NCI-H1092 treated with DMSO at 0.1 percent for 48 hours (cell line): ENCODE measurements at regions not wholly inside any gene's neighbourhood (a gene's known extent, or its start where the extent isn't known, plus 50 kb on each side); places are given as distances from the start of the nearest gene placed in this dataset.

Experiments
- DNase-seq: peaks from one replicate; lab custom pipeline; 2025; lab: John Stamatoyannopoulos, UW

DNA sequence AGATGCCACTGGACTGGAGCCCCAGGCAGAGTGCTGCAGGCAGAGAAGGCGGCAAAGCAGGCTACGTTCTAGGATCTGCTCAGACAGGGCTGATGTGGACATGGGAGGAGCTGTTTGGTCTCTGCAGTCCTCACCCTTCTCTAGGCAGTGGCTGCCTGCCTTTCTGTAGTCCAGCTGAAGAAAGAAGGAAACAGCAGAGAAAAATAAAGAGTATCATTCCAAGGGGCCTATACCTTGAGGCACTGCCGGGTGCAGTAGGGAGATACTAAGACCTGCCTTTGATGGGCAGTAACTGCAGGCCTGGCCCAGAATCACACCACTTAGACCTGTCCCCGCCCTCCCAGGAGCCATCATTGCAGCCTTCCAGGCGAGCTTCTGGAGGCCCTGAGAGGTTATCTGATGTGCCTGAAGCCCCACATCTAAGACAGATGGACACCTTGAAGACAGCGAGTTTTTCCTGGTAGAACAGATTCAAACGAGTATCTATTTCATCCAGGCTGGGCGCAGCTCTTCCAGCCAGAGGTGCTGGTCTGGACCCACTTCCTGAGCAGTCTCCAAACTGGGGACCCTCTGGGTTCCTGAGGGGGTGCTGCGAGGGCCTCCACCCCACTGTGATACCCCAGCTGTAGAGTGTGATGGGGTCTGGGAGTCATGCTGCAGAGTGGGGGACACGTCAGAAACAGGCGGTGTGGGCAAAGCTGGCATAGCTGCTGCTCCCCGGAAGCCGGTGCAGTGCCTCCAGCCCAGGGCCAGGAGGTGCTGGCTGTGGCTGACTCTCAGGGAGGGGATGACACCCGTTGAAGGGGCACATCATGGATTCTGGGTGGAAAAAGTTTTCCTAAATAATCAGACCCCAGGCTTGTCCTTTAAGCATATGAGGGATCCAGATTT, 87.3 kb upstream of the OTOS start:
- DNase-seq = no peak

DNA sequence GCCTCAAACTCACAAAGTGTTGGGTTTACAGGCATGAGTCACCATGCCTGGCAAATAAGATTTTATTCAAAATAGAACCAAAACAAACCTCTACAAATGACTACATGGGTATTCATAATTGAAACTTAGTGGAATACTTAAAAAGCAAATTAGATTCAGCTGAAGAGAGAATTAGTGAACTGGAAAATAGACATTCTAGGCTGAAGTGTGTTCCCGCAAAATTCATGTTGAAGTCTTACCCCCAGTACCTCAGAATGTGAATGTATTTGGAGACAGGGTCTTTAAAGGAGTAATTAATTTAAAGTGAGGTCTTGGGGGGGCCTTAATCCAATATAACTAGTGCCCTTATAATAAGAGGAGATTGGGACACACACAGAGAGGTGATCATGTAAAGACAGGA, 88.5 kb upstream of the OTOS start:
- no peak for DNase-seq

DNA sequence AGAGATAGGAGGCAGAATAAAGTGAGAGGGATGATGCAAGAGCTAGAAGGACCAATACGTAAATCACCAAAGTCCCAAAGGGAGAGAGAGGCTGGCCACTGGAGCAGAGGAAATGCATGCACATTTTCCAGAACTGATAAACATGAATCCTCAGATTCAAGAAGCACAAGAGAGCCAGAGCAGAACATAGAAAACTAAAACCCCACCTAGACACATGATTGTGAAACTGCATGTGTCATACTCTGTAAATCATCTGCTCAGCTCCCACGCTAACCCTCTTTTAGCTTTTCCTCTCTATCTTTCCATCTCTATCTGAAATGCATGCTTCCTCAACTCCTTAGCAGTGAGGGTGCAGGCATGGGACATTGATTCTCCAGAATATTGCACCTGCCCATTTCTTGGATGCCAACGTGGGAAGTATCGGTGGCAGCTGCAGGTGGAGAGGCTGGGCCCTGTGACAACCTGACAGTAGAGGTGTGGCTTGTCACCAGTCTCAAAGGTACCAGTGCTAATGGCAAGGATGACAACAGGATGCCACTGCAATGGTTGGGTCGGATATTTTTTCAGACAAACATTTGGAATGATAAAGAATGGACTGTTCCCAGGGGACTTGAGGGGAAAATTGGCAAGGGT, 89.3 kb upstream of the OTOS start:
- DNase-seq = no peak

DNA sequence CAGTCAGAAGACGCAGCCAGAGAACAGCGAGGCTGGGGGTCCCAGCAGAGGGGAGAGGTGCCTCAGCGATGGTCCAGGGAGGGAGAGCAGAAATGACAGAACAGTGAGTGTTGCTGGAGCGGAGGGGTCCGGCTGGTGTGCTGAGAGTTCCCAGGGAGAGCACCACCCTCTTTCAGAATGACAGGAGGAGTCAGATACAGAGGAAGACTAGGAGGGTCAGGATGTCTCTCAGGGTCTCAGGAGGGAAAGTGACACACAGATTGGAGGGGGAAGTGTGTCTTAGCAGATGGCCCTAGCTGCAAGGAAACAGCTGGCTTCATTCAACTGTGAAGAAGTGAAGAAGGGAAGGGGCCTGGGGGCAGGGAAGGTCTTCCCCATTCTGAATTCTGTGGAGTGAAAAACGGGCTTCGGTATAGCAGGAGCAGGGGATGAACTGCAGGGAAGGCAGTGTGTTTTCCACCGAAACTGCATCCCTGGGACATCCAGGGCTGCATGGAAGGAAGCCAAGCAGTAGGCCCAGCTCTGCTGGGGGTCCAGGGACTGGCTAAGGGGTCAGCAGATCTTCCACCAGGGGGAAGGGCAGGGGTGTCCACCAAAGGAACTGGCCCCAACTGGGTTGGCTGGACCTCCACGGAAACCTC, 90.0 kb upstream of the OTOS start:
- no peak for DNase-seq

- no peak for DNase-seq
These were observed 91.4 kb upstream of the OTOS start for GRCh38 chr2:240231838-240232244.

DNA sequence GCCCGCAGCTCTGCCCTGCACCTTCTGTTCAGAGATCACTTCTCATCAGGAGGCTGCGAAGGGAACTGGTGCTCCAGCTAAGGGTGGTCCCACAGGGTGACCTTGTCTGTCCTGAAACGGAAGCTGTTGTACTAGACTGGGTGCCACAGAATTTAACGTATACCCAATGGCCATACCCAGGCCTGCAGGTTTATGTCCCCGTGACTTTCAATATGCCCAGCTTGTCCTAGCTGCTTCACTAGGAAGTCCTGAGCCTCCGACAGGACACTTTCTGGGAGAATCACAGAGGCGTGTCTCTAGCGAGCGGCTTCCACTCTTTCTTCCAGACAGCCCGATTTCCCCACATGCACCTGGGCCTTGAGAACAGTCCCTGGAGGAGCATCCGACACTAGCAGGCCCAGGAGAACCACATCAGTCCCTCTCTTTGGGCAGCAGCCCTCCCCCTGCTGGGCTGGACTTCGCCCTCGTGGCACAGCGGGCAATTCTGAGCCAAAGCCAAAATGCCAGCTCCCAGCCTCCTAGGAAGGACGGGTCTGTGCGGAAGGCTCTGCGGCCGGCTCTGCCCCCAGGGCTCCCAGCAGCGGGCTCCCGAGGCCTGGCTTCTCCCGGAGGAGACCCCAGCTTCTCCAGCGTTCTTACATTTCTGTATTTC, 91.9 kb upstream of the OTOS start:
- no peak for DNase-seq

DNA sequence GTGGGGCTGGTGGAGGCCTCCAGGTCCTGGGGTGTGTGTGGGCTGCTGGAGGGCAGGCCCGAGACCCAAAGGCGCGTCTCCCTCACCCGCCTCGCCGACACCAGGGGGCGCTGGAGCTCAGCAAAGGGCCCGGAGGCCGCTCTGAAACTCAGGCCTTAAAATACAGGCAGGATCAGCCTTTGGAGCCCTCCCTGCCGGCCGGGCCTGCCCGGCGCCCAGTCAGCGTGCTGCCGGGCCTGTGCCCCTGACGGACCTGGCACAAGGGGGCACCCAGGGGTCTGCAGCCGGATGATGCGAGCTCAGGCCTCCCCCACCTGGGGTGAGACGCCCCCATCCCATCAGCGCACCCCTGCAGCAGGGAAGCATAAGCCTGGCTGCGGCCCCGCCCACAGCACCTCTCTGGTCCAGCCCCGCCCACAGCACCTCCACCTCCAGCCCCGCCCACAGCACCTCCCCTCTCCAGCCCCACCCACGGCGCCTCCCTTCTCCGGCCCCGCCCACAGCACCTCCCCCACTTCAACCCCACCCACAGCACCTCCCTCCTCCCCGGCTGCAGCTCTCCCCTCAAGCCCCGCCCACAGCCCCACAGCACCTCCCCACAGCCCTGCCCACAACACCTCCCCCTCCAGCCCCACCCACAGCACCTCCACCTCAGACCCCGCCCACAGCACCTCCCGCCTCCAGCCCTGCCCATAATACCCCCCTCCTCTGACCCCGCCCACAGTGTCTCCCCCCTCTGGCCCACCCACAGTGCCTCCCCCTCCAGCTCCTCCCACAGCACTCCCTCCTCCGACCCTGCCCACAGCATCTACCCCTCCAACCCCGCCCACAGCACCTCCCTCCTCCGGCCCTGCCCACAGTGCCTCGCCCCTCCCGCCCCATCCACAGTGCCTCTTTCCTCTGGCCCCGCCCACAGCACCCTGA, 92.8 kb upstream of the OTOS start:
- peak; percentile 36 for DNase-seq

DNA sequence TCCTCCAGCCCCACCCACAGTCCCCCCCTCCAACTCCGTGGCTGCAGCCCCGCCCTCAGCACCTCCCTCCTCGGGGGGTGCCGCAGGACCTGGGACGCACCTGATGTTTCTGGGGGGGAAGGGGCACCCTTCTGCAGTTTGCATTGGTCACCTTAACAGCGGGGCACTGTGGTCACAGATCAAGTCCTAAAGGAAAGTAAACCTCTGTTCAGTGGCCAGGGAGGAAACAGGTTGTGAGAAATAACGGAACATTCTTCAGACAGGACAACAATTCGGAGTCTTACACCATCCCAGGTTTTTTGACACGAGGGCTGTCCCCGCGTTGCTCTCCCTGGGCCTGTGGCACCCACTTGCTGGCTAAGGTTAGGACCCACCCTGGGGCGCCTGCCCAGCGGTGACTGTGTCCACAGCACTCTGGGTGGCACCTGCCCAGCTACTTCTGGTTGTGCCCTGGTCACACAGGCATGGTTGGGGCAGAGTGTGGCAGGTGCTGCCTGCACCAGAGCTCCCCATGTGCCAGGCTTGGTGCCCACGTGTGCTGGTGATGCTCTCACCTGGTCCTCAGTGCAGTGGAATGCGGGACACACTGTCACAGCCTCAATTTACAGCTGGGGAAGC, 93.5 kb upstream of the OTOS start:
- no peak for DNase-seq

- no peak for DNase-seq
These were observed 94.1 kb upstream of the OTOS start for GRCh38 chr2:240234503-240234951.

- no peak for DNase-seq
These were observed 94.8 kb upstream of the OTOS start for GRCh38 chr2:240235149-240235803.

- no peak for DNase-seq
These were observed 95.4 kb upstream of the OTOS start for GRCh38 chr2:240235811-240236210.

DNA sequence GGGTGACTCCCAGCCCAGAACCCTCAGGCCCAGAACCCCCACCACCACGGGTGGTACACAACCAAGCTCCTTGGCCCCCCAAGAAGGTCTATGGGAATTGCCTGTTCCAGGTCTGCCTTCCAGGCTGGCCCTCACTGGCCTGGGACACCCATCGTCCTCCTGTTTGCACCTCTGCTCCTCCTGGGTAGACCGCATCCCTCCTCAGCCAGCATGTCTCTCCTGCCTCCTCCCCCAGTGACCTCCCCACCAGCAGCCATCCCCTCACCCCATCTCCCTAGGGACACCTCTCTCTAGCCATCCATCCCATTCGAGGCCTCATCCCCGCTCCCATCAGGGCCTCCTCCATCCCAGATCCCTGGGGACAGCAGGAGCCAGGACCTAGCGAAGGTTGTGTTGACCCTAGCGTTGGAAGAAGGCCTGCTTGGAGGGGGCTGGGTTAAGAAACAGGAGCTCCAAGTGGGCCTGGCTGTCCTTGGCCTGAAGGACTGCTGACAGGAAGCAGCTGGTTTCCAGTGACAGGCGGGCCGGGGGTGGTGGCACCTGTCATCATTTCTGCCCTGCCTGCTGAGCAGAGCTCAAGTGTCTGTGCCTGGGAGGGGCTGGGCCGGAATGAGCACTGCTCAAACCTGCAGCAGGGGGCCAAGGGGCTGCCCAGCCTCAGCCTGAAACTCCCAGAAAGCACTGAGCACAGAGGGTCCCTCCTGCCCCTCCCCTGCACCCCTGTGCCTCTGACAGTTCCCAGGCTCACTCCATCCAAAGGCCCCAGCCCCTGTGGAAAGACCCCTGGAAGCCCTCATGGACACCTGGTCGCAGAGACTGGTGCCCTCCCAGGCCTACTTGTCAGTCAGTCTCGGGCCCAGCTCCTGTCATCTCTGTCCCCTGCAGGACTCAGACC, 96.0 kb upstream of the OTOS start:
- DNase-seq = peak; percentile 39

DNA sequence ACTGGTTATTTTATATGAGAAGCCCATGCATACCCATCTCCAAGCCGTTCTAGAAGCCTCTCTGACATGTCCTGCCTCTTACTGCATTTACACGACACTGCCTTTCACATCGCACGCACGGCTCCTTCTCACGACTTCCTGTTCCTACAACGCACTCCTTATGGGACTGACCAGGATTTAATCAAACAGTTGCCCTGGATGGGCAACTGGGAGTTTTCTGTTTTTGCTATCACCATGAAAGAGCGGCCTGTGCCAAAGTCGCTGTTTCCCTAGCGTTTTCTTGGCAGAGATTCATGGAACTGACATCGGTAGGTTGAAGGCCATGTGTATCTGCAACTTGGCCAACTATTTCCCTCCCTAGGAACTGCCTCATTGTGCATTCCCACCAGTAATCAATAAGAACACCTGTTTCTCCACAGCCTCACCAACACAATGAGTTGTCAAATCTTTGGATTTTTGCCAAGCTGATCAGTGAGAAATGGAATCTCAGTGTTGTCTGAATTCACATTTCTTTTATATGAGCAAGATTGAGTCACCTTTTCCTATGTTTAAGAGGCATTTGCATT, 97.2 kb upstream of the OTOS start:
- peak; percentile 46 for DNase-seq

DNA sequence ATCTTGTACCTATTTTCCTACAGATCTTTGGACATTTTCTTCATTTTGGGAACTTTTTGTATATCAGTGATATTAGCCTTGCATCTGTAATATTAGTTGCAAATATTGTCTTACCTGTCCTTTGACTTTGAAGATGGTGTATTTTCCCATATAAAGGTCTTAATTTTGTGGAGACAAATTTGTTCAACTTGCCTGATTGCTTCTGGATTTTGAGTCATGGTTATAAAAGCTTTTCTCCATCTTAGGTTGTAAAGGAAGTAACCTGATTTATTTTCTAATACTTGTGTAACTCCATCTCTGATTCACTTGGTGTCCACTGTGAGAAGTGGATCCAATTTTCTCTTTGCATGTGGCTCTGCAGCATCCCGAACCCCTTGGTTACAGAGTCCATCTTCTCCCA, 97.7 kb upstream of the OTOS start:
- no peak for DNase-seq

DNA sequence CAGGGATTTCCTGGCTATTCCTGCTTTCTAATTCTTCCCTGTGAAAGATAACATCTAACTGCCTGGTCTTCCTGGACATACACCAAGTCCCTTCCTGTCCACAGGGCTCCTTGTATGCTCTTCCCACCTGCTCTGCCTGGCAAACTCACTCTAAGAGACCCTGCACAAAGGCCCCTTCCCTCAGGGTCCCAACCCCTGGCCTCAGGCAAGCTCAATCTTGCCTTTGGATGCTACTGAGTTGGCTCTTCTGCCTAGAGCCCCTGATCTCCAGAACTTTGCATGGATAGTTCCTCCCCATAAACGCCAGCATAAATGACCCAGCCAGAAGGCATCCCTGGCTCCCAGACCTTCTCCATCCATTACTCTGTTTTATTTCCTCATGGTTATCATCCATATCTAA, 98.3 kb upstream of the OTOS start:
- DNase-seq = no peak

DNA sequence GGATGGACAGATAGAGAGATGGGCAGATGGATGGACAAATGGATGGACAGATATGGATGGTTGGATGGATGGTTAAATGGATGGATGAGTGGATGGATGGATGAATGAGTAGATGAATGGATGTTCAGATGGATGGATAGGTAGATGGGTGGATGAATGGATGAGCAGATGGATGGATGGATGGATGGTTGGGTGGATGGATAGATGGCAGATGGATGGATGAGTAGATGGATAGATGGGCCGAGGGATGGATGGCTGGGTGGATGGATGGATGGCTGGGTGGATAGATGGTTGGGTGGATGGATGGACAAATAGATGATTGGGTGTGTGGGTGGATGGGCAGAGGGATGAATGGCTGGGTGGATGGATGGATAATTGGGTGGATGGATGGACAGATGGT, 98.9 kb upstream of the OTOS start:
- no peak for DNase-seq

GRCh38 chr2:240240017-240240734, 99.7 kb upstream of the OTOS start:
- DNase-seq = no peak

- DNase-seq = no peak
These were observed 100.3 kb upstream of the OTOS start for GRCh38 chr2:240240781-240241180.
